T-helper 1 cell treated with Interleukin-12 subunit alpha and Interleukin-12 subunit beta and Interleukin-4 antibody, amounts not matched to agents 30 ng/mL and 1 ng/mL, for 36 hours (primary cell): ENCODE measurements at regions not wholly inside any gene's neighbourhood (a gene's known extent, or its start where the extent isn't known, plus 50 kb on each side); places are given as distances from the start of the nearest gene placed in this dataset.
"Not testable (repeated sequence)": the region's sequence is repeated elsewhere in the genome, so short reads cannot be mapped to it uniquely, and the experiment has no call there.

Experiments
- intact Hi-C: fragments of 100-400 bp; cut with micrococcal nuclease; formaldehyde crosslinking; loops from one replicate; pipeline ENCODE4 v1.15.1; 2024

- intact Hi-C loops = not testable (repeated sequence)
Measured at GRCh38 chr17:13659051-13659450, 57.3 kb upstream of the HS3ST3A1 start.

- intact Hi-C loops = no loop called here
Measured at GRCh38 chr17:13665872-13666635, 64.3 kb upstream of the HS3ST3A1 start.

GRCh38 chr17:13671341-13671740, 69.6 kb upstream of the HS3ST3A1 start:
- intact Hi-C loops = no loop called here

- intact Hi-C loops = no loop called here
Measured at GRCh38 chr17:13671771-13672170, 70.0 kb upstream of the HS3ST3A1 start.

- intact Hi-C loops = no loop called here
Measured at GRCh38 chr17:13678361-13678760, 76.6 kb upstream of the HS3ST3A1 start.

GRCh38 chr17:13678841-13679240, 77.1 kb upstream of the HS3ST3A1 start:
- intact Hi-C loops = no loop called here

- intact Hi-C loops = no loop called here
Measured at GRCh38 chr17:13688716-13689115, 87.0 kb upstream of the HS3ST3A1 start.

GRCh38 chr17:13690806-13691205, 89.1 kb upstream of the HS3ST3A1 start:
- intact Hi-C loops = no loop called here

- intact Hi-C loops = no loop called here
Measured at GRCh38 chr17:13694934-13695333, 93.2 kb upstream of the HS3ST3A1 start.

GRCh38 chr17:13698832-13699231, 97.1 kb upstream of the HS3ST3A1 start:
- intact Hi-C loops = loop anchor here (2.0 kb wide), 1 partner anchor 604 kb away; no protein-coding TSS in a partner anchor

- intact Hi-C loops = loop anchor here (2.0 kb wide), 1 partner anchor 604 kb away; no protein-coding TSS in a partner anchor
Measured at GRCh38 chr17:13699261-13699660, 97.5 kb upstream of the HS3ST3A1 start.

GRCh38 chr17:13702266-13702665, 100.5 kb upstream of the HS3ST3A1 start:
- intact Hi-C loops = no loop called here

- intact Hi-C loops = no loop called here
Measured at GRCh38 chr17:13704333-13704732, 102.6 kb upstream of the HS3ST3A1 start.

- intact Hi-C loops = no loop called here
Measured at GRCh38 chr17:13705221-13705620, 103.5 kb upstream of the HS3ST3A1 start.

- intact Hi-C loops = no loop called here
Measured at GRCh38 chr17:13721705-13722104, 120.0 kb upstream of the HS3ST3A1 start.

GRCh38 chr17:13725288-13725990, 123.7 kb upstream of the HS3ST3A1 start:
- intact Hi-C loops = no loop called here

- intact Hi-C loops = no loop called here
Measured at GRCh38 chr17:13727441-13728171, 125.9 kb upstream of the HS3ST3A1 start.

GRCh38 chr17:13728781-13729180, 127.1 kb upstream of the HS3ST3A1 start:
- intact Hi-C loops = no loop called here

- intact Hi-C loops = no loop called here
Measured at GRCh38 chr17:13729466-13730134, 127.9 kb upstream of the HS3ST3A1 start.

- intact Hi-C loops = no loop called here
Measured at GRCh38 chr17:13734880-13735279, 133.2 kb upstream of the HS3ST3A1 start.

GRCh38 chr17:13735444-13735843, 133.7 kb upstream of the HS3ST3A1 start:
- intact Hi-C loops = no loop called here
